CD4-positive, alpha-beta T cell treated with Interleukin-1 beta for 1 hour (primary cell): ENCODE measurements at regions not wholly inside any gene's neighbourhood (a gene's known extent, or its start where the extent isn't known, plus 50 kb on each side); places are given as distances from the start of the nearest gene placed in this dataset.
"Not testable (repeated sequence)": the region's sequence is repeated elsewhere in the genome, so short reads cannot be mapped to it uniquely, and the experiment has no call there.

Experiments
- DNase-seq, 2 donors: peaks; one replicate each; pipeline ENCODE4 v3.0.0-alpha.2; 2020 to 2022

DNA sequence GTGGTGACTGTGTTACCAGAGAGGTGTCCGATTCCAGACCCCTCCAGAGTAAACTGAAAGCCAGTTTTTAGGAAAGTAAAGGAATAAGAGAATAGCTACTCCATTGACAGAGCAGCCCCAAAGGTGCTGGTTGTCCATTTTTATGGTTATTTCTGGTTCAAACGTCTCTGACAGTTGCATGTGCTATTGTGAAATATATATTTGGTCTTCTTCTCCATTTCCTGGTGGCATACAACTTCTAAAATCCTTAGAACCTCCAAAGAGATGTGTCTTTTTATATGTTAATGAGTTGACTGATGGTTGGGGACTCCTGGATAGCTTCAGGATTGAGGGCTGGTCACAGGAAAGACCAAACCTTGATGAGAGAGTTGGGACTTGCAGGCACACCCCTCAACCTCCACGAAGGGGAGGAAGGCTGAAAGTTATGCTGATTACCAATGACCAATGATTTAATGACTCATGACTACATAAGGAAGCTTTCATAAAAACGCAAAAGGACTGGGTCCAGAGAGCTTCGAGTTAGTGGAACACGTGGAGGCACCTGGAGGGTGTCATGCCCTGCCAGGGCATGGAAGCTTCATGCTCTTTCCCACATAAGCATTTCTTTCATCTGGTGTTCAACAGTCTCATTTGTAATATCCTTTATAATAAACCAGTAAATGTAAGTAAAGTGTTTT lies 100.7 kb downstream of the SLC16A1 start:
- DNase-seq, result no peak

DNA sequence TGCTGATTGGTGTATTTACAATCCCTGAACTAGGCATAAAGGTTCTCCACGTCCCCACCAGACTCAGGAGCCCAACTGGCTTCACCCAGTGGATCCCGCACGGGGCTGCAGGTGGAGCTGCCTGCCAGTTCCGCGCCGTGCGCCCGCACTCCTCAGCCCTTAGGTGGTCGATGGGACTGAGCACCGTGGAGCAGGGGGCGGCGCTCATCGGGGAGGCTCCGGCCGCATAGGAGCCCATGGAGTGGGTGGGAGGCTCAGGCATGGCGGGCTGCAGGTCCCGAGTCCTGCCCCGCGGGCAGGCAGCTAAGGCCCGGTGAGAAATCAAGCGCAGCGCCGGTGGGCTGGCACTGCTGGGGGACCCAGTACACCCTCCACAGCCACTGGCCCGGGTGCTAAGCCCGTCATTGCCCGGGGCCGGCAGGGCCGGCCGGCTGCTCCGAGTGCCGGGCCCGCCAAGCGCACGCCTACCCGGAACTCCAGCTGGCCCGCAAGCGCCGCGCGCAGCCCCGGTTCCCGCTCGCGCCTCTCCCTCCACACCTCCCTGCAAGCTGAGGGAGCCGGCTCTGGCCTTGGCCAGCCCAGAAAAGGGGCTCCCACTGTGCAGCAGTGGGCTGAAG lies 101.5 kb downstream of the SLC16A1 start:
- DNase-seq, result not testable (repeated sequence)

DNA sequence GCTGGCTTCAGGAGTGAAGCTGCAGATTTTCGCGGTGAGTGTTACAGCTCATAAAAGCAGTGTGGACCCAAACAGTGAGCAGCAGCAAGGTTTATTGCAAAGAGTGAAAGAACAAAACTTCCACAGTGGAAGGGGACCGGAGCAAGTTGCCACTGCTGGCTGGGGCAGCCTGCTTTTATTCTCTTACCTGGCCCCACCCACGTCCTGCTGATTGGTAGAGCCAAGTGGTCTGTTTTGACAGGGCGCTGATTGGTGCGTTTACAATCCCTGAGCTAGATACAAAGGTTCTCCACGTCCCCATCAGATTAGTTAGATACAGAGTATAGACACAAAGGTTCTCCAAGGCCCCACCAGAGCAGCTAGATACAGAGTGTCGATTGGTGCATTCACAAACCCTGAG lies 102.1 kb downstream of the SLC16A1 start:
- not testable (repeated sequence) for DNase-seq

DNA sequence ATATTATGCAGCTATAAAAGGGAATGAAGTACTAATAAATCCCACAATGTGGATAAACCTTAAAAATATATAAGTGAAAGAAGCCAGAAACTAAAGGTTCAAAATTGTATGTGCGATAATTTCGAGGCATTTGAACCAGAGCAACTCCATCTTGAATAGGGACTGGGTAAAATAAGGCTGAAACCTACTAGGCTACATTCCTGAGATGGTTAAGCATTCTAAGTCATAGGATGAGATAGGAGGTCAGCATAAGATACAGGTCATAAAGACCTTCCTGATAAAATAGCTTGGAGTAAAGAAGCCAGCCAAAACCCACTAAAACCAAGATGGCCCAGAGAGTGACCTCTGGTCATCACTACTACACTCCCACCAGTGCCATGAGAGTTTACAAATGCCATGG lies 103.1 kb downstream of the SLC16A1 start:
- DNase-seq, result no peak

DNA sequence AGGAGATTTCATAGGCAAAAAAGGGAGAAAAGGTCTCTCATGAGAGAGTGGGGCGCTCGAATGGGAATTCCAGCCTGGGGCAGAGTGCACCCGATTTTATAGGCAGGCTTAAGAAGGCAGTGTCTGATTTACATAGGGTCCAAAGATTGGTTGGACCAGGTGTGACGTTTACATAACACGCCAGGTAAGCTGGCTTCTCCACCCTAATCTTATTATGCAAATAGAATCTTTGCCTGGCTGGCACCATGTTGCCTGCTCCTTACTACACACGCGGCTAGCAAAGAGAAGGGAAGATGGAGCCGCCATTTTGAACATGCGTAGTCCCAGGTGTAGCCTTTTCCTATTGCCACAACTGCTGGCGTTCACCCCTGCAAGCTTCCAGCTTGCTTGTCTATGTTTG lies 103.7 kb downstream of the SLC16A1 start:
- no peak for DNase-seq

DNA sequence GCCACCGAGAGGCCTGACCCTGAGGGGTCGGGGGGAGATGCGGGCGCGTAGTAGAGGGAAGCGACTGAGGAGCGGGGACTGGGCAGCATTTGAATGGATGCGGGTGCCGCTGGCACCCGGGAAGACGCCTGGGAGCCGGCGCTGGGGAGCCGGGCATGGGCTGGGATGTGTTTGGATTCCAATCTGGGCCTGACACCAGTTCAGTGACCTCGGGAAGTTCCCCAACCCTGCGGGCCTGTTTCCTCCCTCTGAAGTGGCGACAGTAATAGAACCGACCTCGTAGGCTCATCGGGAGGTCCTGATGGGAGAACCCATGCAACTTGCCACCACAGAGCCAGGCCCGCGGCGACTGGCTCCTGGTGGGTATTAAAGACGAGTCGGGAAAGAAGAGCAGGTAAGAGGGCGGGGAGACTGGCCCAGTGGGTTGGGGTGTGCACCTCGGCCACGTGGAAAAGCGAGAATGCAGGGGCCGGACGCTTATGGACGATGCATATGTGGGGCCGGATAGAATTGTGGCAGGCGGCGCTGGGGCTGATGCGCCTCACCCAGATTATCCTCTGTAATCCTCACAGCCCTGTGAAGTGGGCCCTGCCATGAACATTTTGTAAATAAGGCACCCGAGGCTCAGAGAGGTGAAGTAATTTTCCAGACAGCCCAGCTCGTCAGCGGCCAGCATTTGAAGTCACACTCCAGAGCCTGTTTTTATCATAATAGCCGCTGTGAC lies 105.8 kb downstream of the SLC16A1 start:
- no peak for DNase-seq

DNA sequence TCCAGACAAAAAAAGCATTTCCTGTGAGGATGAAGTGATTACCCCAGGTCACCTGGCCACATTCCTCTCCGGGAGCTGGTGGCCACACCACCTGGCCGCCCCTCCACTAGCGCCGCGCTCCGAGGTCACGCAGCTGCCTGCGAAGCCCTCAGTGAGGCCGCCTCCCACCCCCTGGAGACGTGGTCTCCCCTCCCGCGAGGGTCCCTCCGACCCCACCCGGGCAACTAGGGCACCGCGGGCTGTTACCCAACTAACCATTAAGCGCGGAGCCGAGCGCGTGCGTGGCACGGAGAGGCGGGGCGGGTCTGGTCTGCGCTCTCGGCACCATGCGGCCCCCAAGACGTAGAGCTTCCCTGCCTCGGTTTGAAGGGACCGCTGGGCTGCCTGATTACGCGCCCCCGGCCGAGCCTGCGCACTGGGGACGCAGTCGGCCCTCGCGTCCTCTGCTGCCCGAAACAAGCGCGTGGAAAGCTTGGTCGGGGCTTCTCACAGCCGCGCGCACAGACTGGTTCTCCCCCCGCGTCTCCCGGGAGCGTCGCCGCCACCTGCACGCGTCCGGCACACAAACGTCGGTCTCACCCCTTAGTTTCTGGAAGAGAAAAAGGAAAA lies 106.5 kb downstream of the SLC16A1 start:
- no peak for DNase-seq

DNA sequence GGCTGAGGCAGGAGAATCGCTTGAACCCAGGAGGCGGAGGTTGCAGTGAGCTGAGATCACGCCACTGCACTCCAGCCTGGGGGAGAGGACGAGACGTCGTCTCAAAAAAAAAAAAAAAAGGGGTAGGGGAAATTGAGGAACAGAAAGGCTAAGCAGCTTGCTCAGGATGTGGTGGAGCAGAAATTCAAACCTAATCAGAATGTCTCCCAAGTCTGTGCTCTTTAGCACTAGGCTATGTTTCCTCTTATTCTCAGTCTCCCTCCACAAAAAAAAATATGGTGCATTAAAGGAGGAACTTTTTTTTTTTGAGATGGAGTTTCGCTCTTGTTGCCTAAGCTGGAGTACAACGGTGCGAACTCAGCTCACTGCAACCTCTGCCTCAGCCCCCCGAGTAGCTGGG lies 114.2 kb downstream of the SLC16A1 start:
- no peak for DNase-seq

DNA sequence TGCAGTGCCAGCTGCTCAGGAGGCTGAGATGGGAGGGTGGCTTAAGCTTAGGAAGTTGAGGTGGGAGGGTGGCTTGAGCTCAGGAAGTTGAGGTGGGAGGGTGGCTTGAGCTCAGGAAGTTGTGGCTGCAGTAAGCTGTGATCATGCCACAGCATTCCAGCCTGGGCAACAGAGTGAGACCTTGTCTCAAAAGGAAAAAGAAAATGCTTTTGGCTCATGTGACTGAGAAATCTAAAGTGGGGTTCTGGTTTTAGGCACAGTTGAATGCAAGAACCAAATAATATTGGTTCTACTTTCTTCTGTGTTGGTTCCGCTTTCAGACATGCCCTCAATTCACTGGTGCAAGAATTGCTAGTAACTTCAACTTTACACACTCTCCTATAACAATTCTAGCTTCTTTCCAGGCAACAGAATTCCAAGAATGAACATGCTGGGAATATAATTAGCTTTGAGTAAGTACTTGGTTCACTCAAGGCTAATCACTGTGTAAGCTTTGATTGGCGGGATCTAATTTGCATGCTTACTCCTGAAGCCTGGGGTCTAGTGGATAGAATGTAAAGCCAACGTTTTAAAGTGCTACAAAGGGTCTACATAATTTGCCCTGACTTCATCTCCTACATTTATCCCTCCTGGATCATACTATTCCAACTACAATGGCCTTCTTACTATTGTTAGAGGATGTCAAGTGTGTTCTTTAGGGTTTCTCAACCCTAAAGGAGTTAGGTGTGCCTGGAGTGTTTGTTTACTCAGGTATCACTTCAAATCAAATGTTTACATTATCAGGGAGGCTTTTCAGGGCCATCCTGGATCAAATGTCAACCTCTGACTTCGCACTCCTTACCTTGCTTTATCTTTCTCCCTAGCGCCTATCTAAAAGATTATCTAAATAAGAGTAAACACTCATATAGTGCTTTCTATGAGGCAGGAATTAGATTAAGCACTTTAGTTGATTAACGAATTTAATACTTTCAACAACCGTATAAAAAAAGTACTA lies 115.1 kb downstream of the SLC16A1 start:
- DNase-seq, result peak in 1 of 2 donors; percentile 5

DNA sequence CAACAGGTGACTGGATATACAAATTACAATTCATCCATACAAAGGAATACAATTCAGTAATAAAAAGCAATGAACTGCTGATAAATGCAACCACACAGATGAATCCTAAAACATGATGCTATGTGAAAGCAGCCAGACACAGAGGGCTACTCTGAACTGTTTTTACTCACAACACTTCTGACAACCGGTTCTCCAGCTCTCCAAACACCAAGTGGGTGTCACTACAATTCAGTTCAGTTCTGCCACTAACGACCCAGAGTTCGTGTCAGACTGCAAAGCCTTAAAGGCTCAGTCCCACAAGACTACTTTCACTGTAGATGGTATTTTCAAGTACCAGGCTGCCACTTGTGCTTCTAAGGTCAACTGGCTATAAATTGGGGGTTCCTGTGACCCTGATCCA lies 119.4 kb downstream of the SLC16A1 start:
- no peak for DNase-seq

DNA sequence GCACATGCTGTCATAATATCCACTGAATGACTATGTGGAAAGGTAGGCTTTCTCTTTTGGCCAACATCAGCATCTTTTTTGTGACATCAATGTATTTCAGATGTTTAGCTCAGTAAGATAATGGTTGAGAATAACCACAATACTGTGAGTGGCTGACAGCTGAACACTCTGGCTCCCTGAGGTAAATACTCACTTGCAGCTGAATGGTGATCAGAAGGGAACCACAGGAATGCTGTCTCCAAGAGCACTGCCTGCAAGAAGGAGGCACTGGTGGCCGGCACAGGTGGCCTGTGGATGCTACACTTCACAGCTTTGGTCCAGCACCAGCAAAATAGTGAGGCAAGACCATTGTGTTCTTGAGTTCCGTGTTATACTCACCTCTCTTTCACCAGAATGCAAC lies 118.7 kb upstream of the PPM1J start:
- DNase-seq, result no peak

DNA sequence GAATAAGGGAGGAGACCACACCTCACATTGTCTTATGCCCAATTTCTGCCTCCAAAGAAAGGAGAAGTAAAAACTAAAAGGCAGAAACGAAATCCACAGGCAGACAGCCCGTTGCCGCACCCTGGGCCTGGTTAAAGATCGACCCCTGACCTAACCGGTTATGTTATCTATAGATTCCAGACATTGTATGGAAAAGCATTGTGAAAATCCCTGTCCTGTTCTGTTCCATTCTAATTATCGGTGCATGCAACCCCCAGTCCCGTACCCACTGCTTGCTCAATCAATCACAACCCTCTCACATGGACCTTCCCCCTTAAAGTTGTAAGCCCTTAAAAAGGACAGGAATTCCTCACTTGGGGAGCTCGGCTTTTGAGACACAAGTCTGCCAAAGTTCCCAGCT lies 117.1 kb upstream of the PPM1J start:
- not testable (repeated sequence) for DNase-seq

DNA sequence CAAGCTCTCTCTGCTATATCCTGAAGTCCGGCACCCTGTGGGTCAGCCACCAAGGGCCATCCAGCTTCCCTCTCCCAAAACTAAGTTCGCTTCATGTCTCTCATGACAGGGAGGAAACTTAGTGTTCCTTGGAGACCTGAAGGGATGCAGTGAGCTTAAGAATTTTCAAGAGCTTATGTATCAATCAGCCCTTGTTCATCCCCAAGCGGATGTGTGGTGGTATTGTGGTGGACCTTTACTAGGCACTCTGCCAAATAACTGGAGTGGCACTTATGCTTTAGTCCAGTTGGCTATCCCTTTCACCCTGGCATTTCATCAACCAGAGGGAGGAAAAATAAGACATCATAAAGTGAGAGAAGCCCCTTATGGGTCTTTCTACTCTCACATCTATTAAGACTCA lies 114.6 kb upstream of the PPM1J start:
- DNase-seq, result not testable (repeated sequence)

DNA sequence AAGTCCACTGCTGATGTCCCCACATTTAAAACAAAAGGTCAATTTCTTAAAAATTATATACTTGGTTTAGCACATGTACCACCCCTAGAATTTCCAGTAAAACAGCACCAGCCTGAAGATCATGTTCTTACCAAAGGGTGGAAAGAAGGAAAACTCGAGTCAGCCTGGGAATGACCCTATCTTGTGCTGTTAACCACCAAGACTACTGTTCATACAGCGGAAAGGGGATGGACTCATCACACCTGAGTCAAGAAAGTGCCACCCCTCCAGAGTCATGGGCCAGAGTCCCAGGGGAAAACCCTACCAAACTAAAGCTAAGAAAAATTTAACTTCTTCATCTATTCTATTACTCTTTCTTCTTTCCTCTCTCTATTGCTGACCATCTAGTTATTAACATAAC lies 113.6 kb upstream of the PPM1J start:
- no peak for DNase-seq

DNA sequence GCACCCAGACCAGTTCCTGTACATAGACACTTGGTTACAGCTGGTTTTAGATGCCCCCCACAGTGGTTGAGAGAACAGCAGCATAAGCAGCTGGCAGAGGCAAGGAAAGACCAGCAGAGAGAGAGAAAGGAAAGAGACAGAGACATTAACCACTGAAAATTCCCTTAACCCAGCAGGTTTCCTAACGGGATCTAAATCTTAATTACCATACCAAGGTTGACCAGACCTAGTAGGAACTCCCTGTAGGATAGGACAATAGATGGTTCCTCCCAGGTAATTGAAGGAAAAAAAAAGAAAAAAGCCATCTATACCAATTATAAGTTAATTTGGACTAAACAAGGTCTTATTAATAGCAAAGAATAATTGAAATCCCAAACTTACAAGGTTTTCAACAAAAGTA lies 112.3 kb upstream of the PPM1J start:
- DNase-seq, result not testable (repeated sequence)

DNA sequence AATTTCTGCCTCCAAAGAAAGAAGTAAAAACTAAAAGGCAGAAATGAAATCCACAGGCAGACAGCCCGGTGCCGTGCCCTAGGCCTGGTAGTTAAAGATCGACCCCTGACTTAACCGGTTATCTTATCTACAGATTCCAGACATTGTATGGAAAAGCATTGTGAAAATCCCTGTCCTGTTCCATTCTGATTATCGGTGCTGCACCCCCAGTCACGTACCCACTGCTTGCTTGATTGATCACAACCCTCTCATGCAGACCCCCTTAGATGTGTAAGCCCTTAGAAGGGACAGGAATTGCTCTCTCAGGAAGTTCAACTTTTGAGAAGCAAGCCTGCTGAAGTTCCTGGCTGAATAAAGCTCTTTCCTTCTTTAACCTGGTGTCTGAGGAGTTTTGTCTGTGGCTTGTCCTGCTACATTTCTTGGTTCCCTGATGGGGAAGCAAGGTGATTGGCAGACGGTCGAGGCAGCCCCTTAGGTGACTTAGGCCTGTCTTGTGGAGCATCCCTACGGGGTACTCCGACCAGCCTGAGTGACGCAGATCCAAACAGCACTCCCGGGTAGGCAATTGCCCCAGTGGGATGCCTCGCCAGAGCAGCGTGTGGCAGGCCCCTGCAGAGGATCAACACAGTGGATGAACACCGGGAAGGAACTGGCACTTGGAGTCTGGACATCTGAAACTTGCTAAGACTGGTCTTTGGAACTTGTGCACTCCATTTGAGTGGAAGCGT lies 111.2 kb upstream of the PPM1J start:
- DNase-seq, result no peak

DNA sequence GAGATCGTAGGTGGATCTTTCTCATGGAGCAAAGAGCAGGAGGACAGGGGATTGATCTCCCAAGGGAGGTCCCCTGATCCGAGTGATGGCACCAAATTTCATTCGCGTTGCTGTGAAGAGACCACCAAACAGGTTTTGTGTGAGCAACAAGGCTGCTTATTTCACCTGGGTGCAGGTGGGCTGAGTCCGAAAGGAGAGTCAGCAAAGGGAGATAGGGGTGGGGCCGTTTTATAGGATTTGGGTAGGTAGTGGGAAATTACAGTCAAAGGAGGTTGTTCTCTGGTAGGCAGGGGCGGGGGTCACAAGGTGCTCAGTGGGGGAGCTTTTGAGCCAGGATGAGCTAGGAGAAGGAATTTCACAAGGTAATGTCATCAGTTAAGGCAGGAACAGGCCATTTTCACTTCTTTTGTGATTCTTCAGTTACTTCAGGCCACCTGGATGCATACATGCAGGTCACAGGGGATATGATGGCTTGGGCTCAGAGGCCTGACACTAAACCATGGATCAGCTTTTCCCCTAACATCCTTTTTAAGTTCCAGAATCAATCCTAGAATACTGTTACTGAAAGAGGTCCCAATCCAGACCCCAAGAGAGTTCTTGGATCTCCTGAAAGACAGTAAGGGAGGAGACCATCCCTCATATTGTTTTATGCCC lies 110.6 kb upstream of the PPM1J start:
- DNase-seq, result not testable (repeated sequence)

DNA sequence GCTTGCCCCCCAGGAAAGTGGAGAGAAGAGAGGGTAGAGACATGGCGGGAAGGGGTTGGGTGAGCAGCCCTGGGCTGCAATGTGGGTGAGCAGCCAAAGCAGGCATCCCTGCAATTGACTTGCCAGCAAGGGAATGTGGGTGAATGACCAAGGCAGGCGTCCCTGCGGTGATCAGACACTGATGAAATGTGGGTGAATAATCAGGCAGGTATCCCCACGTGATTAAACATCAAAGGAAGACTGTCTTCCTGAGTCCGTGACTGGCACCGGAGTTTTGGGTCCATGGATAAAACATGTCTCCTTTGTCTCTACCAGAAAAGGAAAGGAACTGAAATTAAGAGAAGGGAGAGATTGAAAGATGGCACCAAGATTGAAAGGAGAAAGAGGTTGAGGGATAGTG lies 109.9 kb upstream of the PPM1J start:
- not testable (repeated sequence) for DNase-seq

DNA sequence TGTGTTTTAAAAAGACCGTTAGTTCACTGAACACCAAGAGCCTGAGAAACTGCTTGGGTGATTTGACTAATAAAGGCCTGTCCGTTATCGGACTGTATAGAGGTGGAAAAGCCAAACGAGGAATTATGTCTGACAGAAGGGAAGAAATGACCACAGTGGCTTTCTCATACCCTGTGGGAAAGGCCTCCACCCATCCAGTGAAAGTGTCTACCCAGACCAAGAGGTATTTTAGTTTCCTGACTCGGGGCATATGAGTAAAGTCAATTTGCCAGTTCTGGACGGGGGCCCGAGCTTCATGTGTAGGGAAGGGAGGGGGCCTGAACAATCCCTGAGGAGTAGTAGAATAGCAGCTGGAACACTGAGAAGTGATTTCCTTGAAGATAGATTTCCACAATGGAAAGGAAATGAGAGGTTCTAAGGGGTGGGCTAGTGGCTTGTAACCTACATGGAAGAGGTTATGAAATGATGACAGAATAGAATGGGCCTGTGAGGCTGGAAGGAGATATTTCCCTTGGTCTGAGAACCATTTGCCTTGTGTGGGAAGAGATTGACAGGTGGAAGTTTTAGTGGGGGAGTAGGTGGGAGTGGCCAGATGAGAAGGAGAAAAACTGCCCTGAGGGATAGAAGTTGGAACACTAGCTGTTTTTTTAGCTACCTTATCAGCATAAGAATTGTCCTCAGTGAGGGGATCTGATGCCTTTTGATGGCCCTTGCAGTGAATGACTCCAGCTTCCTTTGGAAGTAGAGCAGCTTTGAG lies 106.4 kb upstream of the PPM1J start:
- DNase-seq, result not testable (repeated sequence)

DNA sequence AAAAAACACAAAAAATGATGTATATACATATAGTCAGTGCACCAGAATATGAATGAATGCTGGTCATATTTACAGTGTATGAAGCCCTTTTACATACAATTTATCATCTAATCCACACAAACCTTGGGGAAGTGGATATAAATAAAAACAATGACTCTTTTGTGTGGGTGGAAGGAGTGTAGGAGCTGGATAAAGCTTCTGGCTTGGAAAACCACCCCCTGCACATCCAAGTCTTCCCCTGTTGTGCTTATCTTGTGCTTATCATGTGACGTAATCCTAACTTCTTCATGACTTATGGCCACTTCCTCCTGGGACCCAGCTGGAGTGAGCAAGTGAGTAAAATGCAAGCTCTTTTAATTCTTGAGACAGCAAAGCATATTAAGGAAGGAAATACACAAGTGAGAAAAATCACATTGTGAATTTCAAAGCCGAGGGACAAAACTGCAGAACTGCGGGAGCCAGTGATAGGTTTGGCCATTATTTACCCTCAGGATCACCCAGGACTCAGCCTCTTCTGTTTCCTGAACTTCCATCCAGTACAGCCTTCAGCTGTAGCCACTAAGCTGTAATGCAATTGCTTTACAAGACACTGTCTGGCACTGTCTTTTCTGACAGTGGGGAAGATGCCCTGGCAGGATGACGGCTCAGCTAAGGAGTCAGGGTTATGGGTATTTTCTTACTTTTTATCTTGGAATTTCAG lies 104.0 kb upstream of the PPM1J start:
- DNase-seq, result peak in 1 of 2 donors; percentile 15
